K562 (cell line): ENCODE measurements at regions not wholly inside any gene's neighbourhood (a gene's known extent, or its start where the extent isn't known, plus 50 kb on each side); places are given as distances from the start of the nearest gene placed in this dataset.

Experiments
- ATF2 ChIP-seq: sonication (generic); formaldehyde crosslinking; IDR thresholded peaks from 2 replicates; pipeline ENCODE4 v1.8.1; 2022; ENCODE audit warnings: missing genetic modification reagents
- CEBPG ChIP-seq, 3 experiments: fragments of 200-800 bp in 1 of 3; sonication (Bioruptor generic) in 1 of 3; sonication (generic) in 1 of 3; formaldehyde crosslinking in 1 of 3; IDR thresholded peaks in 2 of 3; conservative IDR thresholded peaks in 1 of 3; 2 replicates each; pipeline versions ENCODE4 v1.6.1 to v1.8.0; 2016 to 2022; ENCODE audit warnings: missing compliant biosample characterization in 2 of 3, missing genetic modification characterization in 2 of 3, mild to moderate bottlenecking in 1 of 3, missing genetic modification reagents in 1 of 3
- CTCFL ChIP-seq: IDR thresholded peaks from 2 replicates; pipeline ENCODE4 v1.6.1; 2011; ENCODE audit warnings: borderline replicate concordance, low read depth, mild to moderate bottlenecking, moderate library complexity, low read length; ENCODE audit not compliant: insufficient read depth, poor library complexity, severe bottlenecking
- ERF ChIP-seq: fragments of 450-650 bp; formaldehyde crosslinking; IDR thresholded peaks from 2 replicates; pipeline ENCODE4 v1.4.0; 2020; ENCODE audit warnings: mild to moderate bottlenecking, mixed read lengths
- GATA2 ChIP-seq: sonication (generic); formaldehyde crosslinking; IDR thresholded peaks from 2 replicates; pipeline ENCODE4 v1.4.0; 2020; ENCODE audit warnings: mild to moderate bottlenecking, missing genetic modification reagents
- GATAD2A ChIP-seq: fragments of 450-650 bp; IDR thresholded peaks from 2 replicates; pipeline ENCODE4 v1.6.1; 2017
- HSF4 ChIP-seq: fragments of 250-450 bp; sonication (Bioruptor Pico); IDR thresholded peaks from 2 replicates; pipeline ENCODE4 v2.1.2; 2022; ENCODE audit warnings: mild to moderate bottlenecking, moderate library complexity, borderline replicate concordance
- JUNB ChIP-seq: fragments of 450-650 bp; formaldehyde crosslinking; conservative IDR thresholded peaks from 2 replicates; pipeline ENCODE4 v1.4.0; 2020; ENCODE audit warnings: mild to moderate bottlenecking
- JUND ChIP-seq, 2 experiments: IDR thresholded peaks; 2 replicates in 1 of 2; 3 replicates in 1 of 2; pipeline ENCODE4 v1.6.1; 2011; ENCODE audit warnings: borderline replicate concordance in 2 of 2, low read depth in 2 of 2, low read length in 2 of 2, improper control_type of control experiment in 1 of 2, missing biosample characterization in 1 of 2, missing genetic modification characterization in 1 of 2, missing genetic modification reagents in 1 of 2
- LEF1 ChIP-seq: fragments of 450-650 bp; IDR thresholded peaks from 2 replicates; pipeline ENCODE4 v1.6.1; 2016; ENCODE audit warnings: mild to moderate bottlenecking
- MXI1 ChIP-seq: IDR thresholded peaks from 2 replicates; pipeline ENCODE4 v1.6.1; 2011; ENCODE audit warnings: low read depth, mild to moderate bottlenecking, improper control_type of control experiment, low read length
- RCOR1 ChIP-seq, 2 experiments: IDR thresholded peaks; 2 replicates each; pipeline ENCODE4 v1.6.1; 2012; ENCODE audit warnings: low read depth in 2 of 2, low read length in 2 of 2, borderline replicate concordance in 1 of 2, improper control_type of control experiment in 1 of 2
- ZNF347 ChIP-seq: fragments of 450-650 bp; formaldehyde crosslinking; IDR thresholded peaks from 2 replicates; pipeline ENCODE4 v1.4.0; 2020; ENCODE audit warnings: low read depth, mild to moderate bottlenecking, moderate library complexity
- ZNF431 ChIP-seq: sonication (generic); formaldehyde crosslinking; IDR thresholded peaks from 2 replicates; pipeline ENCODE4 v1.8.0; 2022; ENCODE audit warnings: mild to moderate bottlenecking, missing genetic modification reagents
- TF ChIP-seq, protein P1 (sequence below): IDR thresholded peaks from 3 replicates; pipeline ENCODE4 v1.6.1; 2011; ENCODE audit warnings: borderline replicate concordance, mild to moderate bottlenecking; ENCODE audit not compliant: insufficient read length, insufficient read depth
- TF ChIP-seq, protein P2 (sequence below): sonication (generic); formaldehyde crosslinking; IDR thresholded peaks from 2 replicates; pipeline ENCODE4 v1.8.1; 2023; ENCODE audit warnings: mild to moderate bottlenecking, missing genetic modification reagents
- TF ChIP-seq, protein P3 (sequence below): fragments of 450-650 bp; formaldehyde crosslinking; IDR thresholded peaks from 2 replicates; pipeline ENCODE4 v1.4.0; 2022; ENCODE audit warnings: missing genetic modification characterization

DNA sequence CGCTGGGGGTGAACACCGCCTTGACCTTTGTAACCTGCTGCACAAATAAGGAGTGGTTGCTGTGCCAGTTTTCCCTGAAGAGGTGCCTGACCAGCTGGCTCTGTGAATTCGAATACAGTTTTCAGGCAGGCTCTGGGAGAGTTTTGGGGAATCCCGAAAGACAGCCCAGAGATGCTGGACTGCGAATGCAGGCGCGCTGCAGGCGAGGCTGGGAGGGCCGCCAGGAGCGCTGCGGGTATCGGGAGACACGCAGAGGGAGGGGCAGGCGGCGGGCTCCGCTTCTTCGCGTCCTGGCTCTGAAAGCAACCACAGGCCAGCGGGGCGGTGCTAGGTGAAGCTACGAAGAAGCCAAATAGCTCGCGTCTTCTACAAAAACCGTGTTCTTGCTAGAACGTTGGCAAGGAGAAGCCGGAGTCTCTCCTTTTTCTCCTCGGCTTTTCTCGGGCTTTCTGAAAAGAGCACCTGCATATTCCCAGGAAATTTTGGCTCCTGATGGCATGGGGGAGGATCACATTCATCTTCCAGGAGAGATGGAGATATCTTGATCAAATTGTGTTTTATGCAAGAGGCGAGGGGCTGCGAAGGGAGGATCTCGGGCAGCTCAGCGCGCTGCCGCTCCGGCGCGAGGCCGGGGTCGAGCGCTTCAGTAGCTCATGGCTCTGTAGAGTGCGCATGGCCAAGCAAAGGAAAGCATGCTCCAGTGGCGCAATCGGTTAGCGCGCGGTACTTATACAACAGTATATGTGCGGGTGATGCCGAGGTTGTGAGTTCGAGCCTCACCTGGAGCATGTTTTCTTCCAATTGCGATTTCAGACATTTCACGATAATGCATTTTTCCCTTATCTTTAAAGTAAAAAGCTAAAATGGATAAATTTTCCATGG is 158.1 kb upstream of the ZNF184 start (continued):
- TF ChIP-seq, protein P1, sequence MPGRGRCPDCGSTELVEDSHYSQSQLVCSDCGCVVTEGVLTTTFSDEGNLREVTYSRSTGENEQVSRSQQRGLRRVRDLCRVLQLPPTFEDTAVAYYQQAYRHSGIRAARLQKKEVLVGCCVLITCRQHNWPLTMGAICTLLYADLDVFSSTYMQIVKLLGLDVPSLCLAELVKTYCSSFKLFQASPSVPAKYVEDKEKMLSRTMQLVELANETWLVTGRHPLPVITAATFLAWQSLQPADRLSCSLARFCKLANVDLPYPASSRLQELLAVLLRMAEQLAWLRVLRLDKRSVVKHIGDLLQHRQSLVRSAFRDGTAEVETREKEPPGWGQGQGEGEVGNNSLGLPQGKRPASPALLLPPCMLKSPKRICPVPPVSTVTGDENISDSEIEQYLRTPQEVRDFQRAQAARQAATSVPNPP, result no peak
- TF ChIP-seq ZNF431 (CRISPR knock-in tag), result peak; percentile 89
- no peak for TF ChIP-seq GATAD2A
- peak; percentile 11 to 84; a peak in 2 of 4 replicates for TF ChIP-seq RCOR1 (IDR thresholded peaks at IDR 0.05; ENCODE audit: borderline replicate concordance in 1 of 2, low read depth in 2 of 2, low read length in 2 of 2)
- TF ChIP-seq CEBPG (CRISPR knock-in tag; IDR thresholded peaks at IDR 0.05), result peak; percentile 97
- peak; percentile 91 to 97 for TF ChIP-seq CEBPG (tag; conservative IDR thresholded peaks at IDR 0.05 in 1 of 2, IDR thresholded peaks at IDR 0.05 in 1 of 2)
- TF ChIP-seq ERF (CRISPR knock-in tag), result no peak
- peak; percentile 19; the same call in 1 of the 2 replicates for TF ChIP-seq LEF1
- TF ChIP-seq HSF4, result no peak
- TF ChIP-seq MXI1, result no peak
- TF ChIP-seq CTCFL, result peak; percentile 67
- TF ChIP-seq JUND (IDR thresholded peaks at IDR 0.05; ENCODE audit: borderline replicate concordance, low read depth, low read length), result peak; percentile 72
- peak; percentile 8; the same call in 2 of the 3 replicates for TF ChIP-seq JUND (tag; IDR thresholded peaks at IDR 0.05; ENCODE audit: borderline replicate concordance, low read depth, low read length)
- no peak for TF ChIP-seq JUNB
- TF ChIP-seq, protein P2, sequence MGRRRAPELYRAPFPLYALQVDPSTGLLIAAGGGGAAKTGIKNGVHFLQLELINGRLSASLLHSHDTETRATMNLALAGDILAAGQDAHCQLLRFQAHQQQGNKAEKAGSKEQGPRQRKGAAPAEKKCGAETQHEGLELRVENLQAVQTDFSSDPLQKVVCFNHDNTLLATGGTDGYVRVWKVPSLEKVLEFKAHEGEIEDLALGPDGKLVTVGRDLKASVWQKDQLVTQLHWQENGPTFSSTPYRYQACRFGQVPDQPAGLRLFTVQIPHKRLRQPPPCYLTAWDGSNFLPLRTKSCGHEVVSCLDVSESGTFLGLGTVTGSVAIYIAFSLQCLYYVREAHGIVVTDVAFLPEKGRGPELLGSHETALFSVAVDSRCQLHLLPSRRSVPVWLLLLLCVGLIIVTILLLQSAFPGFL (CRISPR knock-in tag), result no peak
- TF ChIP-seq ZNF347 (CRISPR knock-in tag), result no peak
- TF ChIP-seq GATA2 (CRISPR knock-in tag), result peak; percentile 61
- TF ChIP-seq ATF2 (CRISPR knock-in tag), result no peak
- TF ChIP-seq, protein P3, sequence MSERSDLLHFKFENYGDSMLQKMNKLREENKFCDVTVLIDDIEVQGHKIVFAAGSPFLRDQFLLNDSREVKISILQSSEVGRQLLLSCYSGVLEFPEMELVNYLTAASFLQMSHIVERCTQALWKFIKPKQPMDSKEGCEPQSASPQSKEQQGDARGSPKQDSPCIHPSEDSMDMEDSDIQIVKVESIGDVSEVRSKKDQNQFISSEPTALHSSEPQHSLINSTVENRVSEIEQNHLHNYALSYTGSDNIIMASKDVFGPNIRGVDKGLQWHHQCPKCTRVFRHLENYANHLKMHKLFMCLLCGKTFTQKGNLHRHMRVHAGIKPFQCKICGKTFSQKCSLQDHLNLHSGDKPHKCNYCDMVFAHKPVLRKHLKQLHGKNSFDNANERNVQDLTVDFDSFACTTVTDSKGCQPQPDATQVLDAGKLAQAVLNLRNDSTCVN, result no peak
